IPS-18c (cell line): ENCODE measurements at regions not wholly inside any gene's neighbourhood (a gene's known extent, or its start where the extent isn't known, plus 50 kb on each side); places are given as distances from the start of the nearest gene placed in this dataset.

ENCODE experiments used
- H3K4me3 ChIP-seq: 2 replicates; pipeline ENCODE4 v1.7.0; 2013; ENCODE audit warnings: low read depth, mild to moderate bottlenecking, low read length, moderate library complexity; ENCODE audit not compliant: insufficient read depth
- H3K9me3 ChIP-seq: one replicate; pipeline ENCODE4 v1.6.1; 2013; ENCODE audit warnings: mild to moderate bottlenecking, low read length, moderate library complexity; ENCODE audit not compliant: control insufficient read depth, insufficient read depth

DNA sequence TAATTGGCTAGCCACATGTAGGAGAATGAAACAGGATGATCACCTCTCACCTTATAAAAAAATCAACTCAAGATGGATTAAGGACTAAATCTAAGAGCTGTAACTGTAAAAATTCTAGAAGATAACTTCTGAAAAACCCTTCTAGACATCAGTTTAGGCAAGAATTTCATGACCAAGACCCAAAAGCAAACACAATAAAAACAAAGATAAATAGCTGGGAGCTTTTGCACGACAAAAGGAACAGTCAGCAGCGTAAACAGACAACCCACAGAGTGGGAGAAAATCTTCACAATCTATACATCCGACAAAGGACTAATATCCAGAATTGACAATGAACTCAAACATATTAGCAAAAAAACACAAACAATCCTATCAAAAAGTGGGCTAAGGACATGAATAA lies 316.3 kb downstream of the METTL4 start:
- H3K9me3 ChIP-seq = no peaks in the 10 kb centered on the region

DNA sequence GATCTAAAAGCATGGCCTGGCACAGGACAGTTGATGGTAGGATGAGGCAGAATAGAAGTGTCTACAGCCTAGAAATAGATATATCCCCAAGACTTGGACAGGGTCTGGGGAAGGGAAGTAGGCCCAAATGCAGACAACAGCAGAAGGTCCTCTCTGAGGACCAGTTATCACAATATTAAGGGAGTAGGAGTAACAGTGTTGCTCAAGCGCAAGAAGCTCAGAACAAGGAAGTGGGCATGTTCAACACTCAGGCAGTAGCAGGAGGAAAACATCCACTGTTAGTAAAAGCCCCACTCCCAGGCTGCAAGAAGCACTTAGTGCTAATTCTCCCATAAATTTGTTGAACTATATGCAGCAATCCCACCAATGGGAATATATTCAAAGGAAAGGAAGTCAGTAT lies 314.7 kb downstream of the METTL4 start:
- Histone ChIP-seq H3K4me3 (no peak overlapping the region), H3K9me3 (no peaks in the 10 kb centered on the region)

More for the DNA sequence above, 316.3 kb downstream of the METTL4 start:
- H3K4me3 ChIP-seq = no peak overlapping the region

DNA sequence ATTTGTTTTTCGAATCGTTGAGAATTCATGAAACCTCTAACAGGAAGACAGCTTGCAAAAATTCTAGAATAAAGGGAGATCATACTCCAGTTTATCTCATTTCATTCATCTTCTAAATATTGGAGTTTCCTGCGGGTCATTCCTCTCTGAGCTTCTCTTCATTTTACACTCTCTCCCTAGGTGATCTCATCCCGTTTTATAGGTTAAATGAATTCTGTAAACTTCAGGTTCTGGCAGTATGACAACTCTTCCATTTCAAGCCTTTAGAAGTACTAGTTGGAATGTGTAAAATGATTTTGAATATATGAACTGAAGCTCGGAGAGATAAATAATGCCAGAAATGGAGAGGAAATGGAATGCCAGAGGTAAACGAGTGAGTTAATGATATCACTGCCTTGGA lies 312.4 kb downstream of the METTL4 start:
- no peaks in the 10 kb centered on the region for H3K9me3 ChIP-seq
- H3K4me3 ChIP-seq = no peak overlapping the region

DNA sequence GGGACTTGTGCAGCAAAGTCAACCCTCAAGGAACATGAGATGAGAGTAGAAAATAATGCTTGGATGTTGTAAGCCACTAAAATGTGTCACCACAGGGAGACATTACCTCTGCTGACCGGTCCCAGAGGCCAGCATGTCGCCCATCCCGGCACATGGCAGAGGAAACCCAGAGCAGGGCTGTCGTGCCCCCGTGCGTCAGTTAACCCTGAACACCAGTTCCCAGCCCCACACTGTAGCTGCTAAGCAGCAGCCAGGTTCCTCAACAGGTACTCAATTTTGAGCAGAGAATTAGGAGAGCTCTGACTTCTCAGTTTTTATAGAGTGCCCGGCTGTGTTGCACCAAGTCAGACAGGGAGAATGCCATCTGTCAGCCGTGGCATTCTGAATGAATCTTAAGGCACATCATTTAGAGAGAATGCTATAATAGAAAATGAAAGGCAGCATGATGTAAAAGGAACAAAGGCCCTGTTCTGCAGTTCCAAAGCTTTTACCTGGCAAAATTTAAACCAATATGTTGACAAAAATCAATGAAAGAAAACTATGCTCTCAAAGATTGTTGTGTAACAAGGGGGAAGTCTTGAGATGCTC lies 307.9 kb downstream of the METTL4 start:
- Histone ChIP-seq H3K4me3 (no peak overlapping the region), H3K9me3 (no peaks in the 10 kb centered on the region)

DNA sequence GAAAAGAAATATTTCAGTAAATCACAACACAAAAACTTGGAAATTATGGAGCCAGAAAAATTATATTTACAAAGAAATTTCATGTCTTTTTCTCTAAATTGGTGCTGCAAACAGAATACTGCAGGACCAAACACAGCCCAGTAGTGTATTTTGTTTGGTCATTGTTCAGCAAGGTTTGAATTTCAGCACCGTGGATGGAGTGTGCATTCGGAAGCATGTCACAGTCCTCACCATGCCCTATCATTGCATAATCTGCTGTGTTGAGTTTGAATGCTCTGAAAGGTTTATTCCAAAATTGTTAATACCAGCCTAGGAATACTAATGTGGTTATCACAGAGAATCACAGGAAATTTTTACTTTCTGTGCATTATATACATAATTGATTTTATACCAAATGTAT lies 296.7 kb downstream of the METTL4 start:
- no peak overlapping the region for H3K4me3 ChIP-seq
- H3K9me3 ChIP-seq = no peaks in the 10 kb centered on the region

DNA sequence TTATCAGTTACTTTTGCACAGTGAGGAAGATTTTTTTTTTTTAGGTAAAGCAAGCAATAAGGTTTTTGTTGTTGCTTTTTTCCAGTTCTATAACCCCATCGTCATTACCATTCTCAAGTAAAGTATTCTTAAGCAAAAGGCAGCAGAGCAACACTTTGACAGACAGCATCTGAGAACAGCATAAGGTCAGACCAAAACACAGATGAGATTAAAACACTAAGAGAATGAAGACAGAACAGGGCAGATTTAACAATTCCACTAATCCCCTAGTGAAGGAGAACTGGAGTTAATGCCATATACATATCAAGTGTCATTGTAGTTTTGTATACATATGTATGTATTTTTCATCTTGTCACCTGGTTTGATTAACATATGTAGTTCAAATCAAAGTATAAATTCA lies 290.2 kb downstream of the METTL4 start:
- H3K4me3 ChIP-seq = no peak overlapping the region
- H3K9me3 ChIP-seq = no peaks in the 10 kb centered on the region

DNA sequence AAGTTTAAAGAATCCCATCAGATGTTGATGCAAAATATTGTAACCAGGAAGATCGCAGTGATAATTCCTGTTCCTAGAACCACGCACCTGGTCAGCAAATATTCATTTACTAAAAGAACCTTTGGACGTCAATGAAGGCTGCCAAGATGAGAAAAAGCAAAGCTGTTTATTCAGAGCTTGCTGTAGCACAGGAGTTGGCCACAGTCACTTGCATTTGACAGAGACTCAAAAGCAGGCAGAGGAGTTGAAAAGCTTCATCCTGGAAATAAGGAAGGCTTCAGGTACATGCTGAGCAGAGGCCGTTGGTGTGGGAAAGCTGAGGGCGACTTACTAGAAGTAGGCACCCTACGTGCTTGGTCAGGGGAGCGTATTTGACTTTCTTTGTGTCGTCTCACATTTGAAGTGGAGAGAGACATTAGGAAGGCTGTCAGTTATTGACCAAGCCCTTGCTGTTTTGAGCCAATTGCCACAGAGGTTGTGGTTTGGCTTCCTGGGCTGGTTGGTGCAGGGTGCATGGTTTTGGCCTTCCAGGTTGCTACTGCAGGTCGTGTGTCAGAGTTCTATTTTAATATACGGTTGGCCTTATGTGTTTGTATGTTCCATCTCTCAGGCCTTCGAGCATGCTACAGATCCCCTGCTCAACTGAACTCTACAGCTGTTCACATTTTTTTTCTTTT lies 289.6 kb downstream of the METTL4 start:
- Histone ChIP-seq H3K4me3 (no peak overlapping the region), H3K9me3 (no peaks in the 10 kb centered on the region)

DNA sequence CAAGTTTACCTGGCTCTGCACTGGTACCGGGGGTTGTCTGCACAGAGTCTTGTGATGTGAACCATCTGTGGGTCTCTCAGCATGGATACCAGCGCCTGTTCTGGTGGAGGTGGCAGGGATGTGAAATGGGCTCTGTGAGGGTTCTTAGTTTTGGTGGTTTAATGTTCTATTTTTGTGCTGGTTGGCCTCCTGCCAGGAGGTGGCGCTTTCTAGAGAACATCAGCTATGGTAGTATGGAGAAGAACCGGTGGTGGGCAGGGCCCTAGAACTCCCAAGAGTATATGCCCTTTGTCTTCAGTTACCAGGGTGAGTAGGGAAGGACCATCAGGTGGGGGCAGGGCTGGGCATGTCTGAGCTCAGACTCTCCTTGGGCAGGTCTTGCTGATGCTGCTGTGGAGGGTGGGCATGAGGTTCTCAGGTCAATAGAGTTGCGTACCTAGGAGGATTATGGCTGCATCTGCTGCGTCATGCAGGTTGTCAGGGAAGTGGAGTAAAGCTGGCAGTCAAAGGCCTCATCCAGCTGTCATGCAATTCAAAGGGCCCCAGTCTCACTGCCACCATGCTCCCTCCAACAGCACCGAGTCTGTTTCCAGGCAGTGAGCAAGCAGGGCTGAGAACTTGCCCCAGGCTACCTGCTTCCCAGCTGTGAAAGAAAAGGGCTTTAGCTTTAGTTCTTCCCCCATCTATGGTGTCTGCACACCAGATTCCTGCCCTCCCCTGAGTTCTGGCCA lies 278.0 kb downstream of the METTL4 start:
- H3K9me3 ChIP-seq = peaks cover 2% of the 10 kb centered on the region
- no peak overlapping the region for H3K4me3 ChIP-seq

DNA sequence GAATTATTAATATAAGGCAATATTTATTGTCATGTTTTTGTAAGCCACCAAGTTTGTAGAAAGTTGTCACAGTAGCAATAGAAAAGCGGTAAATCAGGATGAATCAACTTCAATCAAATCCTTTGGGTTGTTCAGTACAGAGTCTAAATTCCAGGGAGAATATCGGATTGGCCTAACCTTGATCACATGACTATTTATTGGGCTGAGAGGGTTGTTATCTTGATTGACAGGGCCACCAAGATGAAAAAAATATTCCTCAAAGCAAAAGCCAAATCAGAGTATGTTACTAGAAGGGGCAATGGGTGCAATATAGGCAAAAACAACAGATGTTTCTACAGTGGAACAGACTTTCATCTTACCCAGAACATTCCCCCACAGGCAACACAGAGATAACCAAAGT lies 270.0 kb downstream of the METTL4 start:
- Histone ChIP-seq H3K4me3 (no peak overlapping the region), H3K9me3 (no peaks in the 10 kb centered on the region)

DNA sequence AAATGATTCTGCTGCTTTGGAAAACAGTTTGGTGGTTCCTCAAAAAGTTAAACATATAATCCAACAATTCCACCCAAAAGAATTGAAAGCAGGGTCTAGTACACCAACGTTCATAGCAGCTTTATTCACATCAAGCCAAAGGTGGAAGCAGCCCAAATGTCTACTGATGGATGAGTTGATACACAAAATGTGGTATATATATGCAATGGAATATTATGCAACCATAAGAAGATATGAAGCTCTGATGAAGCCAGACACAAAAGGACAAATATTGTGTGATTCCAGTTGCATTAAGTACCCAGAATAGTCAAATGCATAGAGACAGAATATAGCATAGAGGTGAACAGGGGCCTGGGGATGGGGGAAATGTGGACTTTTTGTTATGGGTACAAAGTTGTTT lies 269.3 kb downstream of the METTL4 start:
- no peak overlapping the region for H3K4me3 ChIP-seq
- H3K9me3 ChIP-seq = no peaks in the 10 kb centered on the region

DNA sequence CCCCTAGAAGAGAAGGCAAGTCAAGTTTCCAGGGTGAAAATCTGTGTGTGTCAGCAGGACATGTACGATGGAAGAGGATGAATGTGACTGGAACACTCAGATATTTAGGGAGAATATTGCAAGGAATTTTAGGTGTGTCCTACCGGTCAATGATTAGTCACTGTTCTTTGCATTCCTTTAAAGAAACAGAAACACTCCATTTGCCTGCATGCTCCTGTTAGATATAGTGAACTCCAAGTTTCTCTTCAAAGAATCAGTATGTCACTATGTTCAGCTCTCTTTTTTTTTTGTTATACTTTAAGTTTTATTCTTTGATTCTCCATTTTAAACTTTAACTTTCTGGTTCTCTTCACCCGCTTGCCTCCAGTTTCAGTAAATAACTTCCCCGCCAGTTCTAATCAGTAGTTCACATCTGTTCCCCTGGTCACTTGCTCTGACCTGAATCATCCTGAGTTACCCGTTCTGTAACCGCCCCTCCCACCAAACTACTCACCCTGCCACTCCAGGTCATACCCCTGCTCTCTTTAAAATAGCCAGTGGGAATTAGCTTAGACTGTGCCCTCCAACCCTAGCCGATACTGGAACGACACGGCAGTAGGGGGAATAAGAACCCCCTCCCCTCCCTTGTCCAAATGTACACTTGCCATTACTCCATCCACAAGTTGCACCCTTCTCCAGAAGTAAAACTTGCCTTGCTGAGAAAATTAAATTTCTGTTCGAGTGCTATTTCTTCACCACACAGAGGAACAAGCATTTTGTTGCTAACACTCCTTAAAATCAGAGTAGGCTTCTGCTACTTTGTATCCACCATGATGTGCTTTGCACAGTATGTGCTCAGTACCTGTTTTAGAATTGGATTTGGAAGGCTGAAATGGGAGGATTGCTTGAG lies 268.4 kb downstream of the METTL4 start:
- Histone ChIP-seq H3K9me3 (no peaks in the 10 kb centered on the region), H3K4me3 (no peak overlapping the region)

DNA sequence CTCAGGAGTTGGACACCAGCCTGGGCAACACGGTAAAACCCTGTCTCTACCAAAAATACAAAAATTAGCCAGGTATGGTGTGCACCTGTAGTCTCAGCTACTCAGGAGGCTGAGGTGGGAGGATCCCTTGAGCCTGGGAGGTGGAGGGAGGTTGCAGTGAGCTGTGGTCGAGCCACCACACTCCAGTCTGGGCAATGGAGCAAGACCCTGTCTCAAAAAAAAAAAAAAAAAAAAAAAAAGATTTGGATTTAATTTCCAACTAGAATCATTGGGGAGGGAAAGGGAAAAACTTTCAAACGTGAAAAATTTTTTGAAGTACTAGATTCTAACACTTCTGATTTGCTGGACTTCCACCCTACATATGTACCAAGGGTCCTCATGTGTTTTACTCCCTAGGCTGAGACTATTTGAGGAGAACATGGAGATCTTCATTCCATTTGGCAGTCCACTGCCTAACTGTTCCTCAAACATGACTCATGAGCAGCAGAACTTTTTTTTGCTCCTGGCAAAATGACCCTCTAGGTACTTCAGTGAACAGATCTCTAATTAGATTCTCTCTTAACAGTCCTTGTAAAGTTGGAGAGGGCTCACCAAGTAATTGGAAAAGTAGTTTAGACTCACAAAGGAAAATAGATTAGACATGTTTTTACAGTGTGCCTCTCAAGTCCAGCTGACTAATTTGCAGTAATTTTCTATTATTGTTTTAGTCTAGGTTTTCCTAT lies 267.6 kb downstream of the METTL4 start:
- Histone ChIP-seq H3K4me3 (no peak overlapping the region), H3K9me3 (no peaks in the 10 kb centered on the region)

DNA sequence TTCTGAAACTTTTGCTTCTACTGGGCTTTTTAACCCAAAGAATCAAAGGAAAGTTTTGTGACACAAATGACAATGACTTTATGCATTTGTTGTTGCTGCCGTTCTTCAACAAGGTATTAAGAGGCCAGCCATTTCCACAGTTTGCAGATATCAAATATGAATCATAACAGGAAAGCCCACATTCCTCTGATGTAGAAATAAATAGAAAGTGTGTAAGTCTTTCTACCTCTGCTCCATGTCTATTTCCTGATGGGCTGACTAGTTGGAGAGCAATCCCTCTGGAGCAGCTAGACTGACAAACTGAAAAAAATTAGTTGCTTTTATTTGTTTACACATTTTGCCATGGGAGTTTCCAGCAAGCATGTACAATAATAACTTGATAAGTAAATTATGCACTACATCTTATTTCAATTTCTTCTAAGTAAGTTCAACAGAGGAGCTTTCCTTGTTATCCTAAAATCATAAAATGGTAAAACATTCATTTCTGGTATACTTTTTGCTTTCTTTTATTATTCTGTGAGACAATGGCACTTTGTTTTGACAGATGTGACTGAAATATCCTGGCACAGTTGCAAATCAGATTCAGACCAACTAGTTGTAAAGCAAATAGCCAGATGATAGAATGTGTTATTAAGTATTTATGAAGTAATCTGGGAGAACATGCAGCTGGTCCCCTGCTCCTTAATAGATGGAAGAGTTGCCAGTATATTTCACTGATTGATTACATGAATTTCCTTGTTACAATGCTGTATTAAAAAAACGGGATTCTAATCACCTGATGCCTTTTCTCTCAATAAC lies 266.7 kb downstream of the METTL4 start:
- Histone ChIP-seq H3K4me3 (no peak overlapping the region), H3K9me3 (no peaks in the 10 kb centered on the region)

DNA sequence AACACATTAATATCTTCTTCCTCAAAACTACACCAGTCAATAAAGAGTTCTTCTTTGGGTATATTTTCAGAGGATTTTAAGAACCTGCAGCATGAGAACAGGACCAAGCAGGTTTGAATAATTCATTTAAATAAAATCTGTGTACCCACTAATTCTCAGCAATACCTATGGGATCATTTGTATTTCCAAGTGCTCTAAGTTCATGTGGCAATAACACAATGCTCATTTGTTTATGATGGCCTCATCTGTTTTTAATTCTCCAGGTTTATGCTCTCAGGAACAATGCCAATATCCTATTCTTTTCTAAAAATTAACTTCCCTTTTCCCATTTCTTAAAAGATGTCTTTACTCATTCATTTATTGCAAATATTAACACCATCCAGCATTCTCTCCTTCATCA lies 264.7 kb downstream of the METTL4 start:
- H3K9me3 ChIP-seq = no peaks in the 10 kb centered on the region
- H3K4me3 ChIP-seq = no peak overlapping the region

DNA sequence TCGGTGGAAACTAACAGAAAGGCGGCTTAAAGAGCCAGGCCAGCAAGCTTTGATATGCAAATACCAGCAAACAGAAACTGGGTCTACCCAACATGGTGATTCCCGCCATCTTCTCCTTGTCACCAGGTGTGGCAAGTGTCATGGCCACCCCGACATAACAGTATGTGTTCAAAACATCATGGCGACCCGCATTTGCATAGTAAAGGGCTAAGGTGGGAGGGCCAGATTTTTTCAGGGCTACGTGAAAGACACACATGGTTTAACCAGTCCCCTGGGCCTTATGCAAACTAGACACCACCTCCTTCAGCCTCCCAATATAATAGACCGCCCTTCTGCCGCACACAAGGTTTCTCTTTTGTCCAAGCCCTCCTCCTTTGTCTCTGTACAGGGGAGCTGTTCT lies 260.4 kb downstream of the METTL4 start:
- H3K9me3 ChIP-seq = no peaks in the 10 kb centered on the region
- no peak overlapping the region; the same call in 1 of the 2 replicates for H3K4me3 ChIP-seq

DNA sequence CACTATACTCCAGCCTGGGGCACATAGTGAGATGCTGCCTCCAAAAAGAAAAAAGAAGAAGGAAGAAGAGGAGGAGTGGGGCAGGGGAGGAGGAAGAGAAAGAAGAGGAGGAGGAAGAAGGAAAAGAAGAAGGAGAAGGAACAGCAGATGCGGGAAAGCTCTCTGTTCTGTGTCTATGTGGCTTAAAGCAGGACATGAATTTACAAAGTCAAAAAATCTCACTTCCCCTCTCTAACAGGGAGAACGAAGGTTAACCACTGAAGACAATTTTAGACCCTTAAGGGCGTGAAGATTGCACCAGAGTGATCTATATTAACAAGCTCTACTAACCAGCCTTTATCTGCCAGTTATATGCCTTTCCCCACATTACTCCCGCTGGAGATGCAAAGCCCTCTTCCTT lies 258.9 kb downstream of the METTL4 start:
- Histone ChIP-seq H3K9me3 (no peaks in the 10 kb centered on the region), H3K4me3 (no peak overlapping the region)
